SK-N-SH treated with all-trans-retinoic acid at 6 μM for 48 hours (cell line): ENCODE measurements at regions not wholly inside any gene's neighbourhood (a gene's known extent, or its start where the extent isn't known, plus 50 kb on each side); places are given as distances from the start of the nearest gene placed in this dataset.

Experiments
- ATAC-seq: fragments of 200-7000 bp; cut with Tn5 transposase; 3 replicates; pipeline ENCODE4 v1.9.1; 2020; ENCODE audit warnings: mild to moderate bottlenecking, moderate library complexity
- ARNTL ChIP-seq: fragments of 450-650 bp; formaldehyde crosslinking; IDR thresholded peaks from 2 replicates; pipeline ENCODE4 v1.5.0; 2020; ENCODE audit warnings: low read depth, mild to moderate bottlenecking, moderate library complexity, borderline replicate concordance
- CSDC2 ChIP-seq: fragments of 250-450 bp; sonication (Bioruptor Pico); IDR thresholded peaks from 2 replicates; pipeline ENCODE4 v1.5.0; 2020; ENCODE audit warnings: mild to moderate bottlenecking, moderate library complexity
- ESRRG ChIP-seq: fragments of 250-450 bp; sonication (Bioruptor Pico); IDR thresholded peaks from 2 replicates; pipeline ENCODE4 v1.6.1; 2021; ENCODE audit warnings: mild to moderate bottlenecking
- GLIS3 ChIP-seq: fragments of 250-450 bp; sonication (Bioruptor Pico); IDR thresholded peaks from 2 replicates; pipeline ENCODE4 v1.5.0; 2020; ENCODE audit warnings: mild to moderate bottlenecking, moderate library complexity
- ISL1 ChIP-seq: fragments of 250-450 bp; sonication (Bioruptor Pico); IDR thresholded peaks from 2 replicates; pipeline ENCODE4 v2.1.2; 2022; ENCODE audit warnings: mild to moderate bottlenecking, moderate library complexity
- OSR1 ChIP-seq: fragments of 250-450 bp; sonication (Bioruptor Pico); IDR thresholded peaks from 2 replicates; pipeline ENCODE4 v1.8.0; 2022; ENCODE audit warnings: moderate library complexity, mild to moderate bottlenecking, inconsistent platforms
- RARB ChIP-seq: fragments of 250-450 bp; sonication (Bioruptor Pico); IDR thresholded peaks from 2 replicates; pipeline ENCODE4 v1.8.0; 2021; ENCODE audit warnings: mild to moderate bottlenecking, moderate library complexity
- SNAI2 ChIP-seq: fragments of 250-450 bp; sonication (Bioruptor Pico); IDR thresholded peaks from 2 replicates; pipeline ENCODE4 v1.5.0; 2020; ENCODE audit warnings: mild to moderate bottlenecking, moderate library complexity
- TOX ChIP-seq: fragments of 250-450 bp; sonication (Bioruptor Pico); IDR thresholded peaks from 2 replicates; pipeline ENCODE4 v1.8.0; 2021; ENCODE audit warnings: mild to moderate bottlenecking, moderate library complexity, borderline replicate concordance
- ZC3H10 ChIP-seq: fragments of 250-450 bp; sonication (Bioruptor Pico); IDR thresholded peaks from 2 replicates; pipeline ENCODE4 v1.5.1; 2021; ENCODE audit warnings: mild to moderate bottlenecking, moderate library complexity
- ZFP3 ChIP-seq: fragments of 250-450 bp; sonication (Bioruptor Pico); IDR thresholded peaks from 2 replicates; pipeline ENCODE4 v1.5.0; 2020; ENCODE audit warnings: mild to moderate bottlenecking, moderate library complexity
- ZFP30 ChIP-seq: fragments of 450-650 bp; formaldehyde crosslinking; IDR thresholded peaks from 2 replicates; pipeline ENCODE4 v1.5.0; 2022; ENCODE audit warnings: mild to moderate bottlenecking, moderate library complexity
- ZNF565 ChIP-seq: fragments of 450-650 bp; formaldehyde crosslinking; conservative IDR thresholded peaks from 2 replicates; pipeline ENCODE4 v1.5.0; 2020; ENCODE audit warnings: low read depth, mild to moderate bottlenecking, moderate library complexity
- ZNF70 ChIP-seq: fragments of 450-650 bp; formaldehyde crosslinking; IDR thresholded peaks from 2 replicates; pipeline ENCODE4 v1.5.0; 2020; ENCODE audit warnings: mild to moderate bottlenecking, moderate library complexity
- ZNF8 ChIP-seq: fragments of 450-650 bp; formaldehyde crosslinking; IDR thresholded peaks from 2 replicates; pipeline ENCODE4 v1.5.0; 2020; ENCODE audit warnings: mild to moderate bottlenecking, moderate library complexity
- TF ChIP-seq, protein P1 (sequence below): fragments of 250-450 bp; sonication (Bioruptor Pico); IDR thresholded peaks from 2 replicates; pipeline ENCODE4 v1.5.1; 2021; ENCODE audit warnings: mild to moderate bottlenecking, moderate library complexity
- TF ChIP-seq, protein P2 (sequence below): fragments of 250-450 bp; sonication (Bioruptor Pico); IDR thresholded peaks from 2 replicates; pipeline ENCODE4 v1.5.0; 2020; ENCODE audit warnings: mild to moderate bottlenecking, moderate library complexity
- TF ChIP-seq, protein P3 (sequence below): fragments of 250-450 bp; sonication (Bioruptor Pico); IDR thresholded peaks from 2 replicates; pipeline ENCODE4 v1.8.0; 2020; ENCODE audit warnings: mild to moderate bottlenecking, moderate library complexity, borderline replicate concordance
- TF ChIP-seq, protein P4 (sequence below): fragments of 250-450 bp; sonication (Bioruptor Pico); IDR thresholded peaks from 2 replicates; pipeline ENCODE4 v1.5.1; 2020; ENCODE audit warnings: low read depth, mild to moderate bottlenecking, moderate library complexity
- TF ChIP-seq, protein P5 (sequence below): fragments of 250-450 bp; sonication (Bioruptor Pico); IDR thresholded peaks from 2 replicates; pipeline ENCODE4 v1.8.0; 2021; ENCODE audit warnings: low read depth, mild to moderate bottlenecking, moderate library complexity, borderline replicate concordance

DNA sequence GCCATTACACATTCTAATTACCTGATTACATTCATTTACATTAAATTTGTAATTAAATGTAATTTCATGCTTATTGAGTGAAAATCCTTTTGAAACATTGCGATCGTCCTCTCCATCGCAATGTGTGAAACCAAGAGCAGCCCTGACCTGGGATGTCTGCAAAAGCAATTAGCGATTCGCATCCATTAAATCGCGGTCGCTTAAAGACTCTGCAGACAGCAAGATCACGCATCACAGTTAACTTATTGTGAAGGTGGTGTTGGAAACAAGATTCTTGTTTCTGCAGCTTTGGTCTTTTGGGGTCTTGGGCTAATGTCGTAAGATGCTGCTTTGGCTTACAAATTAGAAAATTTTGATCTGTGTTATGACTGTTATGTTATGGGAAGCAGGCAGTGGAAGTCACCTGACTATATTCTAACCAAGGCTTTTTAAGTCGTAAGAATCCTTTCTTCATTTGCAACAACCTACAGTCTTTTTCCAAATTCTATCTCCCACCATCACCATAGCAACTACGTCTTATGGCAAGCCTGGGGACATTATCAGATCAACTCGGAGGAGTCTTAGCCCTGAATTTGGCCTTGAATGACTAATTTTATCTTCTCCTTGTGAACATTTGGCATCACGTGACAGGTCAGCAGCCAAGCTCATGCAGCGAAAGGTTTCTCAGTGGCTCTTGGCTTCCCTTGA, 142.8 kb upstream of the SOX1 start:
- ATAC-seq = no peak
- no peak for TF ChIP-seq CSDC2 (CRISPR knock-in tag)
- TF ChIP-seq RARB (CRISPR knock-in tag) = no peak
- TF ChIP-seq, protein P1, sequence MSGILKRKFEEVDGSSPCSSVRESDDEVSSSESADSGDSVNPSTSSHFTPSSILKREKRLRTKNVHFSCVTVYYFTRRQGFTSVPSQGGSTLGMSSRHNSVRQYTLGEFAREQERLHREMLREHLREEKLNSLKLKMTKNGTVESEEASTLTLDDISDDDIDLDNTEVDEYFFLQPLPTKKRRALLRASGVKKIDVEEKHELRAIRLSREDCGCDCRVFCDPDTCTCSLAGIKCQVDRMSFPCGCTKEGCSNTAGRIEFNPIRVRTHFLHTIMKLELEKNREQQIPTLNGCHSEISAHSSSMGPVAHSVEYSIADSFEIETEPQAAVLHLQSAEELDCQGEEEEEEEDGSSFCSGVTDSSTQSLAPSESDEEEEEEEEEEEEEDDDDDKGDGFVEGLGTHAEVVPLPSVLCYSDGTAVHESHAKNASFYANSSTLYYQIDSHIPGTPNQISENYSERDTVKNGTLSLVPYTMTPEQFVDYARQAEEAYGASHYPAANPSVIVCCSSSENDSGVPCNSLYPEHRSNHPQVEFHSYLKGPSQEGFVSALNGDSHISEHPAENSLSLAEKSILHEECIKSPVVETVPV (CRISPR knock-in tag) = no peak
- TF ChIP-seq ESRRG = no peak
- no peak for TF ChIP-seq ZNF565 (CRISPR knock-in tag)
- TF ChIP-seq ARNTL (CRISPR knock-in tag) = no peak
- TF ChIP-seq ZFP30 = no peak
- TF ChIP-seq TOX (CRISPR knock-in tag) = no peak
- no peak for TF ChIP-seq ZC3H10
- TF ChIP-seq, protein P2, sequence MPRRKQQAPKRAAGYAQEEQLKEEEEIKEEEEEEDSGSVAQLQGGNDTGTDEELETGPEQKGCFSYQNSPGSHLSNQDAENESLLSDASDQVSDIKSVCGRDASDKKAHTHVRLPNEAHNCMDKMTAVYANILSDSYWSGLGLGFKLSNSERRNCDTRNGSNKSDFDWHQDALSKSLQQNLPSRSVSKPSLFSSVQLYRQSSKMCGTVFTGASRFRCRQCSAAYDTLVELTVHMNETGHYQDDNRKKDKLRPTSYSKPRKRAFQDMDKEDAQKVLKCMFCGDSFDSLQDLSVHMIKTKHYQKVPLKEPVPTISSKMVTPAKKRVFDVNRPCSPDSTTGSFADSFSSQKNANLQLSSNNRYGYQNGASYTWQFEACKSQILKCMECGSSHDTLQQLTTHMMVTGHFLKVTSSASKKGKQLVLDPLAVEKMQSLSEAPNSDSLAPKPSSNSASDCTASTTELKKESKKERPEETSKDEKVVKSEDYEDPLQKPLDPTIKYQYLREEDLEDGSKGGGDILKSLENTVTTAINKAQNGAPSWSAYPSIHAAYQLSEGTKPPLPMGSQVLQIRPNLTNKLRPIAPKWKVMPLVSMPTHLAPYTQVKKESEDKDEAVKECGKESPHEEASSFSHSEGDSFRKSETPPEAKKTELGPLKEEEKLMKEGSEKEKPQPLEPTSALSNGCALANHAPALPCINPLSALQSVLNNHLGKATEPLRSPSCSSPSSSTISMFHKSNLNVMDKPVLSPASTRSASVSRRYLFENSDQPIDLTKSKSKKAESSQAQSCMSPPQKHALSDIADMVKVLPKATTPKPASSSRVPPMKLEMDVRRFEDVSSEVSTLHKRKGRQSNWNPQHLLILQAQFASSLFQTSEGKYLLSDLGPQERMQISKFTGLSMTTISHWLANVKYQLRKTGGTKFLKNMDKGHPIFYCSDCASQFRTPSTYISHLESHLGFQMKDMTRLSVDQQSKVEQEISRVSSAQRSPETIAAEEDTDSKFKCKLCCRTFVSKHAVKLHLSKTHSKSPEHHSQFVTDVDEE (CRISPR knock-in tag) = no peak
- TF ChIP-seq, protein P3, sequence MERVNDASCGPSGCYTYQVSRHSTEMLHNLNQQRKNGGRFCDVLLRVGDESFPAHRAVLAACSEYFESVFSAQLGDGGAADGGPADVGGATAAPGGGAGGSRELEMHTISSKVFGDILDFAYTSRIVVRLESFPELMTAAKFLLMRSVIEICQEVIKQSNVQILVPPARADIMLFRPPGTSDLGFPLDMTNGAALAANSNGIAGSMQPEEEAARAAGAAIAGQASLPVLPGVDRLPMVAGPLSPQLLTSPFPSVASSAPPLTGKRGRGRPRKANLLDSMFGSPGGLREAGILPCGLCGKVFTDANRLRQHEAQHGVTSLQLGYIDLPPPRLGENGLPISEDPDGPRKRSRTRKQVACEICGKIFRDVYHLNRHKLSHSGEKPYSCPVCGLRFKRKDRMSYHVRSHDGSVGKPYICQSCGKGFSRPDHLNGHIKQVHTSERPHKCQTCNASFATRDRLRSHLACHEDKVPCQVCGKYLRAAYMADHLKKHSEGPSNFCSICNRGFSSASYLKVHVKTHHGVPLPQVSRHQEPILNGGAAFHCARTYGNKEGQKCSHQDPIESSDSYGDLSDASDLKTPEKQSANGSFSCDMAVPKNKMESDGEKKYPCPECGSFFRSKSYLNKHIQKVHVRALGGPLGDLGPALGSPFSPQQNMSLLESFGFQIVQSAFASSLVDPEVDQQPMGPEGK = no peak
- no peak for TF ChIP-seq ISL1

DNA sequence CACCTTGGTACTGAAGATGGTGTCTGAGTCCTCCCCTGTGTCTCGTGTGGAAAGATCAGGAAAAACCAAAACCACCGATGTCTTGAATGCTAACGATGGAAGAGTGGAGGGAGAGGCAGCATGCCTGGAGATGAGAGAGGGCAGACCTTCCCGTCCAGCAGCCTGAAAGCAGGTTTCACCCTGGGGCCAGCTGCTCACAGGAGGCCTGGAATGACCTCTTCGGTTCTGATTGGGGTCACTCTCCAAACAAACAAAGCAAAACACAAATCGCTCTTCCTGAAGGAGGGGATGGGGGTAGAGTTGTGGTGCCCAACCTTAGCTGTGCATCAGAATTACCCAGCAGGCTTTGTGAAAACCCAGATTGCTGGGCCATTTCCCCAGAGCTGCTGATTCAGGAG, 142.3 kb upstream of the SOX1 start:
- TF ChIP-seq SNAI2 (no peak), ZNF565 (CRISPR knock-in tag) (no peak), GLIS3 (CRISPR knock-in tag) (no peak), ZNF8 (CRISPR knock-in tag) (no peak), TOX (CRISPR knock-in tag) (no peak)
- TF ChIP-seq, protein P4, sequence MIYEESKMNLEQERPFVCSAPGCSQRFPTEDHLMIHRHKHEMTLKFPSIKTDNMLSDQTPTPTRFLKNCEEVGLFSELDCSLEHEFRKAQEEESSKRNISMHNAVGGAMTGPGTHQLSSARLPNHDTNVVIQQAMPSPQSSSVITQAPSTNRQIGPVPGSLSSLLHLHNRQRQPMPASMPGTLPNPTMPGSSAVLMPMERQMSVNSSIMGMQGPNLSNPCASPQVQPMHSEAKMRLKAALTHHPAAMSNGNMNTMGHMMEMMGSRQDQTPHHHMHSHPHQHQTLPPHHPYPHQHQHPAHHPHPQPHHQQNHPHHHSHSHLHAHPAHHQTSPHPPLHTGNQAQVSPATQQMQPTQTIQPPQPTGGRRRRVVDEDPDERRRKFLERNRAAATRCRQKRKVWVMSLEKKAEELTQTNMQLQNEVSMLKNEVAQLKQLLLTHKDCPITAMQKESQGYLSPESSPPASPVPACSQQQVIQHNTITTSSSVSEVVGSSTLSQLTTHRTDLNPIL = no peak
- TF ChIP-seq, protein P3 = no peak
- no peak for ATAC-seq

- no peak for ATAC-seq
- TF ChIP-seq ISL1 (no peak), GLIS3 (CRISPR knock-in tag) (no peak), TOX (CRISPR knock-in tag) (no peak), ZFP3 (CRISPR knock-in tag) (no peak), CSDC2 (CRISPR knock-in tag) (no peak), OSR1 (CRISPR knock-in tag) (no peak), ZFP30 (no peak), ZNF70 (no peak)
- TF ChIP-seq, protein P2 (CRISPR knock-in tag) = no peak
- TF ChIP-seq, protein P3 = no peak
- TF ChIP-seq, protein P5, sequence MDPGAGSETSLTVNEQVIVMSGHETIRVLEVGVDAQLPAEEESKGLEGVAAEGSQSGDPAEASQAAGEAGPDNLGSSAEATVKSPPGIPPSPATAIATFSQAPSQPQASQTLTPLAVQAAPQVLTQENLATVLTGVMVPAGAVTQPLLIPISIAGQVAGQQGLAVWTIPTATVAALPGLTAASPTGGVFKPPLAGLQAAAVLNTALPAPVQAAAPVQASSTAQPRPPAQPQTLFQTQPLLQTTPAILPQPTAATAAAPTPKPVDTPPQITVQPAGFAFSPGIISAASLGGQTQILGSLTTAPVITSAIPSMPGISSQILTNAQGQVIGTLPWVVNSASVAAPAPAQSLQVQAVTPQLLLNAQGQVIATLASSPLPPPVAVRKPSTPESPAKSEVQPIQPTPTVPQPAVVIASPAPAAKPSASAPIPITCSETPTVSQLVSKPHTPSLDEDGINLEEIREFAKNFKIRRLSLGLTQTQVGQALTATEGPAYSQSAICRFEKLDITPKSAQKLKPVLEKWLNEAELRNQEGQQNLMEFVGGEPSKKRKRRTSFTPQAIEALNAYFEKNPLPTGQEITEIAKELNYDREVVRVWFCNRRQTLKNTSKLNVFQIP (CRISPR knock-in tag) = no peak
These were observed 141.6 kb upstream of the SOX1 start for GRCh38 chr13:111925146-111925875.
